ENCODE measurements at regions not wholly inside any gene's neighbourhood (a gene's known extent, or its start where the extent isn't known, plus 50 kb on each side); places are given as distances from the start of the nearest gene placed in this dataset.

DNA sequence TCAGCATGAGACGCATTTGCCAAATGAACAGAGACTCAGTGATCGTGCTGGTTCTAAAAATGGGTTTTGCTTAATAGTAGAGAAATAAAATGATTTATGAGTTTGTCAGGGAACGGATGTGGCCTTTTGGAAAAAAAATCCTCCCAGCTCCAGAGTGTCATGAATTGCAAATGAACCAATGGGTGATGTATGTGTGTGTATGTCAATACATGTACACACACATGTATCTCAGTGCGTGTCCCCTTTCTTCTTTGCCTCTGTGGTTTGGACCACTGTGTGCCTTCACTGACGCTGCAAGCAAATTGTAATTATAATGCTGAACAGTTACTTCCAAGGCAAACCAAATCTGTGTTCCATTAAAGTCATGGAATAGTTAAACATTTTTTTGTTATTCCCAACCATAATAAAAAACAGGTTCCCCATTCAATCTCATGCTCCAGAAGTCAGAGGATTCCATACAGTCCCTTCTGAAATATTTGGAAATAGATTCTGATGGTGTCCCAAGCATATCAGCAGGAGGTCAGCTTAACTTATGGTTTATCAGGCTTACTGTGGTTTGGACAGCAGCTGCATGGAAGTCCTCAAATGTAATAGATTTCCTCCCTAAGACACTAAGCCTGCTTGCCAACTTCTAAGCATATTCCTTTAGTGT is 630.5 kb downstream of the ACTL7B start:
- Histone ChIP-seq H3K79me2 (ENCODE audit: control insufficient read depth, insufficient read depth, low read length) (no peaks in the 10 kb centered on the region), H3K27ac (ENCODE audit: control insufficient read depth, insufficient read depth, low read length) (no peak overlapping the region), H3K27me3 (ENCODE audit: control insufficient read depth, extremely low read depth, insufficient read depth, low read length) (no peaks in the 10 kb centered on the region), H3K4me3 (ENCODE audit: control insufficient read depth in 2 of 3, extremely low read depth in 1 of 3, insufficient read depth in 2 of 3, low read depth in 1 of 3, low read length in 3 of 3) (no peak overlapping the region), H3K9me1 (ENCODE audit: control insufficient read depth, extremely low read depth, insufficient read depth, low read length) (no peaks in the 10 kb centered on the region), H3K4me2 (ENCODE audit: control insufficient read depth, extremely low read depth, insufficient read depth, low read depth, low read length) (no peak overlapping the region), H3K4me1 (ENCODE audit: control insufficient read depth, extremely low read depth, insufficient read depth, low read length) (no peaks in the 10 kb centered on the region), H4K20me1 (ENCODE audit: control insufficient read depth, extremely low read depth, insufficient read depth, low read length) (no peaks in the 10 kb centered on the region), H3K36me3 (ENCODE audit: control insufficient read depth in 2 of 2, extremely low read depth in 1 of 2, insufficient read depth in 2 of 2, low read length in 2 of 2) (no peaks in the 10 kb centered on the region), H2AFZ (ENCODE audit: control insufficient read depth, low read length) (no peak overlapping the region), H3K9me3 (ENCODE audit: control insufficient read depth, low read depth, low read length) (no peaks in the 10 kb centered on the region), H3K9ac (ENCODE audit: control insufficient read depth, extremely low read depth, insufficient read depth, low read length) (no peak overlapping the region)
- no peak for TF ChIP-seq EZH2 (IDR thresholded peaks at IDR 0.05; ENCODE audit: low read length)
- TF ChIP-seq, protein P1, sequence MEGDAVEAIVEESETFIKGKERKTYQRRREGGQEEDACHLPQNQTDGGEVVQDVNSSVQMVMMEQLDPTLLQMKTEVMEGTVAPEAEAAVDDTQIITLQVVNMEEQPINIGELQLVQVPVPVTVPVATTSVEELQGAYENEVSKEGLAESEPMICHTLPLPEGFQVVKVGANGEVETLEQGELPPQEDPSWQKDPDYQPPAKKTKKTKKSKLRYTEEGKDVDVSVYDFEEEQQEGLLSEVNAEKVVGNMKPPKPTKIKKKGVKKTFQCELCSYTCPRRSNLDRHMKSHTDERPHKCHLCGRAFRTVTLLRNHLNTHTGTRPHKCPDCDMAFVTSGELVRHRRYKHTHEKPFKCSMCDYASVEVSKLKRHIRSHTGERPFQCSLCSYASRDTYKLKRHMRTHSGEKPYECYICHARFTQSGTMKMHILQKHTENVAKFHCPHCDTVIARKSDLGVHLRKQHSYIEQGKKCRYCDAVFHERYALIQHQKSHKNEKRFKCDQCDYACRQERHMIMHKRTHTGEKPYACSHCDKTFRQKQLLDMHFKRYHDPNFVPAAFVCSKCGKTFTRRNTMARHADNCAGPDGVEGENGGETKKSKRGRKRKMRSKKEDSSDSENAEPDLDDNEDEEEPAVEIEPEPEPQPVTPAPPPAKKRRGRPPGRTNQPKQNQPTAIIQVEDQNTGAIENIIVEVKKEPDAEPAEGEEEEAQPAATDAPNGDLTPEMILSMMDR (optimal IDR thresholded peaks at IDR 0.05 in 1 of 3, IDR thresholded peaks at IDR 0.05 in 1 of 3, conservative IDR thresholded peaks at IDR 0.05 in 1 of 3; ENCODE audit: extremely low read depth in 1 of 3, insufficient read depth in 2 of 3, low read length in 3 of 3), result no peak
- dilution Hi-C loops (cut with MboI; ENCODE audit: extremely low pct_ligation_motif_present, low sequenced_read_pairs), result no loop called here
- no peak for DNase-seq (ENCODE audit: low read depth, low spot score)
- no peak for FAIRE-seq

DNA sequence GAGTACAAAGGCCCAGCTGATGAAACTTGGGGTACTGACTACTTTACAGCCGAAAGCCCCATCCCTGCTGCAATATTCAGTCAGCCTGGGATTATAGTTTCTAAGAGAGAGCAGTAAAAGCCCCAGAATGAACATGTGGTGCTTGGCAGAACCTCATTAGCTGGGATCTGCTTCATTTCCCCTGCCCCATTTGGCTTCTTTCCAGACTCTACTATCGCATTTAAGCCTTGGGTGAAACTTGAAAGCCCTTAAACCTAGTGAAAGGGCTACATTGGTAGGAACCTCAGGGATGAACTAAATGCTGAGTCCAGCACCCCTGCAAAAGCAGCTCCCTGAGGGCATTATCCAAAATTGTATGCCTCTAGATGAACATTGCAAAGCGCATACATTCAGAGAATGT is 631.1 kb downstream of the ACTL7B start:
- TF ChIP-seq EZH2 (IDR thresholded peaks at IDR 0.05; ENCODE audit: low read length), result no peak
- TF ChIP-seq, protein P1 (optimal IDR thresholded peaks at IDR 0.05 in 1 of 3, IDR thresholded peaks at IDR 0.05 in 1 of 3, conservative IDR thresholded peaks at IDR 0.05 in 1 of 3; ENCODE audit: extremely low read depth in 1 of 3, insufficient read depth in 2 of 3, low read length in 3 of 3), result no peak
- Histone ChIP-seq H3K9me3 (ENCODE audit: control insufficient read depth, low read depth, low read length) (no peaks in the 10 kb centered on the region), H3K79me2 (ENCODE audit: control insufficient read depth, insufficient read depth, low read length) (no peaks in the 10 kb centered on the region), H4K20me1 (ENCODE audit: control insufficient read depth, extremely low read depth, insufficient read depth, low read length) (no peaks in the 10 kb centered on the region), H3K4me1 (ENCODE audit: control insufficient read depth, extremely low read depth, insufficient read depth, low read length) (no peaks in the 10 kb centered on the region), H3K9me1 (ENCODE audit: control insufficient read depth, extremely low read depth, insufficient read depth, low read length) (no peaks in the 10 kb centered on the region), H2AFZ (ENCODE audit: control insufficient read depth, low read length) (no peak overlapping the region), H3K4me3 (ENCODE audit: control insufficient read depth in 2 of 3, extremely low read depth in 1 of 3, insufficient read depth in 2 of 3, low read depth in 1 of 3, low read length in 3 of 3) (no peak overlapping the region), H3K36me3 (ENCODE audit: control insufficient read depth in 2 of 2, extremely low read depth in 1 of 2, insufficient read depth in 2 of 2, low read length in 2 of 2) (no peaks in the 10 kb centered on the region), H3K9ac (ENCODE audit: control insufficient read depth, extremely low read depth, insufficient read depth, low read length) (no peak overlapping the region), H3K27ac (ENCODE audit: control insufficient read depth, insufficient read depth, low read length) (no peak overlapping the region), H3K4me2 (ENCODE audit: control insufficient read depth, extremely low read depth, insufficient read depth, low read depth, low read length) (no peak overlapping the region), H3K27me3 (ENCODE audit: control insufficient read depth, extremely low read depth, insufficient read depth, low read length) (no peaks in the 10 kb centered on the region)
- no peak for FAIRE-seq
- dilution Hi-C loops (cut with MboI; ENCODE audit: extremely low pct_ligation_motif_present, low sequenced_read_pairs), result no loop called here
- no peak for DNase-seq (ENCODE audit: low read depth, low spot score)

All from keratinocyte (primary cell).